ENCODE measurements at regions not wholly inside any gene's neighbourhood (a gene's known extent, or its start where the extent isn't known, plus 50 kb on each side); places are given as distances from the start of the nearest gene placed in this dataset.

DNA sequence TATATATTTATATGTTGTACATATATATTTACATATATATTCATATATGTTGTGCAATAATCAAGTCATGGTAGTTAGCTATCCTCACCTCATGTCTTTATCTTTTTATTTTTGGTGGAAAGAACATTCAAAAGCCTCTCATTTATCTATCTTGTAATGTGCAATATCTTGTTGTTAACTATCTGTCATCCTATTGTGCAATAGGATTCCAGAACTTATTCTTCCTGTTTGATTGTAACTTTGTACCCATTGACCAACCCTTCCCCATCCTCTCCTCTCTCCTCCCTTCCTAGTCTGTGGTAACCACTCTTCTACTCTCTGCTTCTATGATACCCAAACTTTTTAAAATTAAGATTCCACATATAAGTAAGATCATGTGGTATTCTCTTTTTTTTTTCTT lies 115.6 kb upstream of the PDGFD start:
- no peak overlapping the region for H3K4me2 ChIP-seq (ENCODE audit: low read length)
- no peak overlapping the region for H4K12ac ChIP-seq (ENCODE audit: low read depth, low read length)
- no peak overlapping the region for H3K4ac ChIP-seq (ENCODE audit: low read depth, low read length)
- no peaks in the 10 kb centered on the region for H3K27me3 ChIP-seq (ENCODE audit: insufficient read depth, low read length)
- H3K27ac ChIP-seq (ENCODE audit: low read depth, low read length), result no peak overlapping the region
- no peak overlapping the region for H3K14ac ChIP-seq (ENCODE audit: low read length)
- no peak overlapping the region for H3K4me3 ChIP-seq (ENCODE audit: low read depth, low read length)
- DNase-seq, result peak in 1 of 2 donors; percentile 12
- no peak overlapping the region for H4K8ac ChIP-seq (ENCODE audit: low read depth, low read length)
- no peak overlapping the region for H2BK5ac ChIP-seq (ENCODE audit: low read depth, low read length, poor library complexity)
- no peak overlapping the region for H4K91ac ChIP-seq (ENCODE audit: low read depth, low read length)
- no peak overlapping the region for H2BK12ac ChIP-seq (ENCODE audit: low read length)
- no peak overlapping the region for H2BK120ac ChIP-seq (ENCODE audit: insufficient read depth, low read length, poor library complexity)
- H3K9ac ChIP-seq (ENCODE audit: low read length), result no peak overlapping the region
- H3K18ac ChIP-seq (ENCODE audit: low read length), result no peak overlapping the region
- no peak overlapping the region for H3K23ac ChIP-seq (ENCODE audit: low read length)
- H3K9me3 ChIP-seq (ENCODE audit: insufficient read depth, low read depth, low read length), result no peaks in the 10 kb centered on the region
- H3K79me1 ChIP-seq (ENCODE audit: low read length), result no peaks in the 10 kb centered on the region
- H2AK5ac ChIP-seq (ENCODE audit: low read length), result no peak overlapping the region
- no peaks in the 10 kb centered on the region for H3K4me1 ChIP-seq (ENCODE audit: control insufficient read depth in 1 of 2, insufficient read depth in 2 of 2, low read length in 2 of 2)
- H2AFZ ChIP-seq (ENCODE audit: insufficient read depth, low read length, poor library complexity), result no peak overlapping the region
- no peaks in the 10 kb centered on the region for H3K36me3 ChIP-seq (ENCODE audit: control insufficient read depth in 1 of 2, insufficient read depth in 2 of 2, low read length in 2 of 2)
- no peaks in the 10 kb centered on the region for H3K79me2 ChIP-seq (ENCODE audit: control insufficient read depth, insufficient read depth, low read length, poor library complexity)

DNA sequence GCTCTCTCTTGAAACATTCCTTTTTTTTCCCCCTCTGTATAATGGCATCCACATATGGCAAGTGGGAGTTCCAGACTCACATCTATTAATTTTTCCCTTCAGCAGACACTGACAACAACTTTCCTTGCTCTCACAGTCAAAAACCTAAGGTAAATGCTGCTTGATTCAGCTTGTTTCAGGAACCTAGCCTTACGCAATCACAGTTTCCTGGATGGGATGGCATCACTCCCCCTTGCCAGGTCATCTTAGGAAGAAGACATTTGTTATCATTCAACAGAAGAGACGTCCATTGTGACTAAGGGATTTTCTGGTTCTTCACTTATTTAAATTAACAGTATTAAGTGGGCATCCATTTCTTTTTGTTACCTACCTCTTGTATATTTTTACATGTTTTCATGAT lies 112.0 kb upstream of the PDGFD start:
- no peak overlapping the region for H2AK5ac ChIP-seq (ENCODE audit: low read length)
- H2BK12ac ChIP-seq (ENCODE audit: low read length), result no peak overlapping the region
- no peak overlapping the region for H4K91ac ChIP-seq (ENCODE audit: low read depth, low read length)
- WGBS (ENCODE audit: extremely low coverage, insufficient coverage, insufficient read length), result no CpG with 5 or more reads among the region's 2 CpGs
- no peak overlapping the region for H3K9ac ChIP-seq (ENCODE audit: low read length)
- H3K4me1 ChIP-seq (ENCODE audit: control insufficient read depth in 1 of 2, insufficient read depth in 2 of 2, low read length in 2 of 2), result no peaks in the 10 kb centered on the region
- H3K14ac ChIP-seq (ENCODE audit: low read length), result no peak overlapping the region
- no peak overlapping the region for H2AFZ ChIP-seq (ENCODE audit: insufficient read depth, low read length, poor library complexity)
- no peaks in the 10 kb centered on the region for H3K27me3 ChIP-seq (ENCODE audit: insufficient read depth, low read length)
- no peak overlapping the region for H3K18ac ChIP-seq (ENCODE audit: low read length)
- H3K4me3 ChIP-seq (ENCODE audit: low read depth, low read length), result no peak overlapping the region
- H4K12ac ChIP-seq (ENCODE audit: low read depth, low read length), result no peak overlapping the region
- H3K9me3 ChIP-seq (ENCODE audit: insufficient read depth, low read depth, low read length), result no peaks in the 10 kb centered on the region
- no peaks in the 10 kb centered on the region for H3K79me2 ChIP-seq (ENCODE audit: control insufficient read depth, insufficient read depth, low read length, poor library complexity)
- H4K8ac ChIP-seq (ENCODE audit: low read depth, low read length), result no peak overlapping the region
- no peaks in the 10 kb centered on the region for H3K36me3 ChIP-seq (ENCODE audit: control insufficient read depth in 1 of 2, insufficient read depth in 2 of 2, low read length in 2 of 2)
- H3K23ac ChIP-seq (ENCODE audit: low read length), result no peak overlapping the region
- no peak overlapping the region for H2BK120ac ChIP-seq (ENCODE audit: insufficient read depth, low read length, poor library complexity)
- no peak overlapping the region for H3K4ac ChIP-seq (ENCODE audit: low read depth, low read length)
- no peak for DNase-seq
- no peaks in the 10 kb centered on the region for H3K79me1 ChIP-seq (ENCODE audit: low read length)
- H2BK5ac ChIP-seq (ENCODE audit: low read depth, low read length, poor library complexity), result no peak overlapping the region
- no peak overlapping the region for H3K27ac ChIP-seq (ENCODE audit: low read depth, low read length)
- H3K4me2 ChIP-seq (ENCODE audit: low read length), result no peak overlapping the region

DNA sequence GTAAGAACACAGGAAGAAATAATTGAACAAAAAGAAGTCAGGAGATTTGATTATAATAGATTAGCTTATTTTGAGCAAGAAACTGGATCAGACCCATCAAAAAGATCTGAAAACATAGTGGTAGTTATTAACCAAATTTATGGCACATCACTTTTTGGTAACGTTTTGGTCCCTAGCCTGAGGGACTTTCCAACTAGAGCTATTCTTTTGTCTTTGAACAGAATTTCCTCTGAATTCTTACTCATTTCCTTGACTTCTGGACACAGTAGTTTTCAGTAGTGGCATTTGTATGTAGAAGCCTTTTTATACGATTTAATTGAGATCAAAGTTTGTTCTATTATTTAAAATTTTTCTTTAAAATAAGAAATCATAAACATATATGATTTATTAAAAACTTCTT lies 96.5 kb upstream of the PDGFD start:
- Histone ChIP-seq H2AFZ (ENCODE audit: insufficient read depth, low read length, poor library complexity) (no peak overlapping the region), H4K12ac (ENCODE audit: low read depth, low read length) (no peak overlapping the region), H3K23ac (ENCODE audit: low read length) (no peak overlapping the region), H2AK5ac (ENCODE audit: low read length) (no peak overlapping the region), H4K8ac (ENCODE audit: low read depth, low read length) (no peak overlapping the region), H3K4me3 (ENCODE audit: low read depth, low read length) (no peak overlapping the region), H3K14ac (ENCODE audit: low read length) (no peak overlapping the region), H3K9ac (ENCODE audit: low read length) (no peak overlapping the region), H3K27me3 (ENCODE audit: insufficient read depth, low read length) (no peaks in the 10 kb centered on the region), H4K91ac (ENCODE audit: low read depth, low read length) (no peak overlapping the region), H3K79me2 (ENCODE audit: control insufficient read depth, insufficient read depth, low read length, poor library complexity) (no peaks in the 10 kb centered on the region), H3K36me3 (ENCODE audit: control insufficient read depth in 1 of 2, insufficient read depth in 2 of 2, low read length in 2 of 2) (no peaks in the 10 kb centered on the region), H3K79me1 (ENCODE audit: low read length) (no peaks in the 10 kb centered on the region), H3K4me2 (ENCODE audit: low read length) (no peak overlapping the region), H2BK12ac (ENCODE audit: low read length) (no peak overlapping the region), H2BK120ac (ENCODE audit: insufficient read depth, low read length, poor library complexity) (no peak overlapping the region), H3K4me1 (ENCODE audit: control insufficient read depth in 1 of 2, insufficient read depth in 2 of 2, low read length in 2 of 2) (no peaks in the 10 kb centered on the region), H2BK5ac (ENCODE audit: low read depth, low read length, poor library complexity) (no peak overlapping the region), H3K9me3 (ENCODE audit: insufficient read depth, low read depth, low read length) (no peaks in the 10 kb centered on the region), H3K27ac (ENCODE audit: low read depth, low read length) (no peak overlapping the region), H3K4ac (ENCODE audit: low read depth, low read length) (no peak overlapping the region), H3K18ac (ENCODE audit: low read length) (no peak overlapping the region)
- whole genome bisulfite sequencing (ENCODE audit: extremely low coverage, insufficient coverage, insufficient read length), result no CpG with 5 or more reads among the region's 2 CpGs
- DNase-seq, result no peak

DNA sequence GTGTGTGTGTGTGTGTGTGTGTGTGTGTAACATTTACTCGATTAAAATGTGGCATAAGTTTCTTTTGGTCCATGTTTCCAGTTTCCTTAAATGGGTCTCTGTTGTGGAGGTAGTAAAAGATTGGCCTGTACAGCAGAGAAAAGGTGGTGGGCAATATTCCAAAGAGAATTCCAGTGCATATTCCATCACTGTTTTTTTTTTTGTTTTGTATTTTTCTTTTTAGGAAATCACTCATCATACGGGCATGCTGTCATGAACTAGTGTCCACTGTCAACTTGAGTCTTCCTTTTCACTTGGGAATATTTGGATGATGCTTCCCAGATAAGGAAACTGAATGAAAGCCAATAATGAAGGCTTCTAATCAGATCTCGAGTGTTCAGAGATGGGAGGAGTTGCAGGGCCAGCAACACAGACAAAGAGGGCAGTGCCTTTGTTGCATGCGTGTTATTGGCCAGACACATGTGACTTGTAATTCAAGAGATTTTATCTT lies 95.2 kb upstream of the PDGFD start:
- no peaks in the 10 kb centered on the region for H3K4me1 ChIP-seq (ENCODE audit: control insufficient read depth in 1 of 2, insufficient read depth in 2 of 2, low read length in 2 of 2)
- WGBS (ENCODE audit: extremely low coverage, insufficient coverage, insufficient read length), result no CpG with 5 or more reads among the region's 4 CpGs

More for the DNA sequence above, 95.2 kb upstream of the PDGFD start:
- H2AK5ac ChIP-seq (ENCODE audit: low read length), result no peak overlapping the region
- H3K79me2 ChIP-seq (ENCODE audit: control insufficient read depth, insufficient read depth, low read length, poor library complexity), result no peaks in the 10 kb centered on the region
- no peaks in the 10 kb centered on the region for H3K79me1 ChIP-seq (ENCODE audit: low read length)
- no peak overlapping the region for H4K91ac ChIP-seq (ENCODE audit: low read depth, low read length)
- no peak overlapping the region for H3K18ac ChIP-seq (ENCODE audit: low read length)
- no peak overlapping the region for H2AFZ ChIP-seq (ENCODE audit: insufficient read depth, low read length, poor library complexity)
- H4K12ac ChIP-seq (ENCODE audit: low read depth, low read length), result no peak overlapping the region
- no peak overlapping the region for H3K9ac ChIP-seq (ENCODE audit: low read length)
- H3K27me3 ChIP-seq (ENCODE audit: insufficient read depth, low read length), result no peaks in the 10 kb centered on the region
- H3K9me3 ChIP-seq (ENCODE audit: insufficient read depth, low read depth, low read length), result no peaks in the 10 kb centered on the region
- no peak overlapping the region for H2BK12ac ChIP-seq (ENCODE audit: low read length)
- DNase-seq, result no peak
- no peak overlapping the region for H3K14ac ChIP-seq (ENCODE audit: low read length)
- no peak overlapping the region for H3K4me3 ChIP-seq (ENCODE audit: low read depth, low read length)
- no peak overlapping the region for H3K4me2 ChIP-seq (ENCODE audit: low read length)
- H2BK120ac ChIP-seq (ENCODE audit: insufficient read depth, low read length, poor library complexity), result no peak overlapping the region
- no peak overlapping the region for H3K23ac ChIP-seq (ENCODE audit: low read length)
- no peak overlapping the region for H3K4ac ChIP-seq (ENCODE audit: low read depth, low read length)
- no peak overlapping the region for H3K27ac ChIP-seq (ENCODE audit: low read depth, low read length)
- H2BK5ac ChIP-seq (ENCODE audit: low read depth, low read length, poor library complexity), result no peak overlapping the region
- H3K36me3 ChIP-seq (ENCODE audit: control insufficient read depth in 1 of 2, insufficient read depth in 2 of 2, low read length in 2 of 2), result no peaks in the 10 kb centered on the region
- H4K8ac ChIP-seq (ENCODE audit: low read depth, low read length), result no peak overlapping the region

Data from trophoblast cell (in vitro differentiated cells and primary cell).